Aorta (tissue), 5 donors: ENCODE measurements at regions not wholly inside any gene's neighbourhood (a gene's known extent, or its start where the extent isn't known, plus 50 kb on each side); places are given as distances from the start of the nearest gene placed in this dataset.

Source experiments
- ATAC-seq: fragments of 200-7000 bp; cut with Tn5 transposase; one replicate; pipeline ENCODE4 v1.9.1; 2022; ENCODE audit warnings: moderate library complexity; ENCODE audit not compliant: low FRiP score
- DNase-seq, 2 donors: peaks; one replicate each; pipeline ENCODE4 v3.0.0-alpha.2; 2020
- H3K27ac ChIP-seq, 2 donors: one replicate each; pipeline ENCODE4 v1.5.1; 2013; ENCODE audit warnings: low read length in 2 of 2, mild to moderate bottlenecking in 2 of 2, moderate library complexity in 2 of 2, control low read depth in 1 of 2, inconsistent platforms in 1 of 2, low read depth in 1 of 2
- H3K27me3 ChIP-seq, 2 donors: one replicate each; pipeline ENCODE4 v1.6.1; 2013; ENCODE audit warnings: control low read depth in 1 of 2, low read length in 1 of 2, mild to moderate bottlenecking in 1 of 2, moderate library complexity in 1 of 2; ENCODE audit not compliant: insufficient read depth in 2 of 2, control insufficient read depth in 1 of 2
- H3K36me3 ChIP-seq, 2 donors: one replicate each; pipeline ENCODE4 v1.6.1; 2013; ENCODE audit warnings: control low read depth in 1 of 2, low read length in 1 of 2, mild to moderate bottlenecking in 1 of 2; ENCODE audit not compliant: insufficient read depth in 2 of 2, control insufficient read depth in 1 of 2
- H3K4me1 ChIP-seq, 2 donors: one replicate each; pipeline ENCODE4 v1.6.1; 2013; ENCODE audit warnings: low read length in 2 of 2, control low read depth in 1 of 2, mild to moderate bottlenecking in 1 of 2, moderate library complexity in 1 of 2; ENCODE audit not compliant: insufficient read depth in 2 of 2, control insufficient read depth in 1 of 2
- H3K4me3 ChIP-seq, 2 donors: one replicate each; pipeline ENCODE4 v1.5.1; 2013; ENCODE audit warnings: low read length in 2 of 2, control low read depth in 1 of 2, mild to moderate bottlenecking in 1 of 2
- H3K9me3 ChIP-seq: one replicate; pipeline ENCODE4 v1.6.1; 2013; ENCODE audit warnings: mild to moderate bottlenecking, low read length; ENCODE audit not compliant: control insufficient read depth
- WGBS, 2 donors: extraction: QIAGEN DNeasy Blood & Tissue Kit; methylation state at CpG; one replicate each; pipeline ENCODE4 v1.1.7; 2013; 5-methylcytosine and 5-hydroxymethylcytosine counted together
- intact Hi-C, 2 donors: fragments of 100-400 bp; cut with DNase I; formaldehyde crosslinking; loops; one replicate each; pipeline versions ENCODE4 v1.14.2 to v1.15.0; 2022
- donor health status: healthy with polysubstance abuse.
- donor health status: Bipolar disorder and iron deficiency.
- donor health status: DM: no; HTN: no; CAD: no.
- donor health status: DM: no; HTN: no; CAD: no.
- donor health status: DM: yes; HTN: yes; CAD: no.

DNA sequence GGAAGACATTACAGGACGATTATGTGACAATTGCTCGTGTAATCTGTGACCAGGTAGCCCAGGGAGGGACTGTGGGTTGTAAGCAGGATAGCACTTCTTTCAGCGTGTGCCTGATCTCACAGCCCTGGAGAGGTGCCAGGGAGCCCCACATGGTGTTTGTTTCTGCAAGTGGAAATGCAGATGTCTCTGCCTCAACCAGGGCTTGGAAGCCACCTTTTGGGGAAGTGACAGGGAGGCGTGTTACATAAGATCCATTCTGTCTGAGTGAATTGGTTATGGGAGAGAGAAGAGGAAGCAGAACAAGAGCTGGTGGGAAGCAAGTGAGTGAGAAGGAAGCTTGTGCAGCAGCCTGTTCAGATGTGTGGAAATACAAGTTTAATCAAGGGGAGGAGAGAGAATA is 104.5 kb upstream of the GATB start:
- DNase-seq: peak in 1 of 2 donors; percentile 89
- ATAC-seq: peak; percentile 34
- H3K4me3 ChIP-seq: no peak overlapping the region
- no peaks in the 10 kb centered on the region for H3K36me3 ChIP-seq
- H3K27ac ChIP-seq: no peak overlapping the region
- H3K27me3 ChIP-seq: no peaks in the 10 kb centered on the region
- intact Hi-C loops: no loop called here
- no peaks in the 10 kb centered on the region for H3K4me1 ChIP-seq
- H3K9me3 ChIP-seq: peaks cover 3% of the 10 kb centered on the region
- WGBS, 2 donors: 39 to 40% methylated on average over 4 of the region's 4 CpGs

DNA sequence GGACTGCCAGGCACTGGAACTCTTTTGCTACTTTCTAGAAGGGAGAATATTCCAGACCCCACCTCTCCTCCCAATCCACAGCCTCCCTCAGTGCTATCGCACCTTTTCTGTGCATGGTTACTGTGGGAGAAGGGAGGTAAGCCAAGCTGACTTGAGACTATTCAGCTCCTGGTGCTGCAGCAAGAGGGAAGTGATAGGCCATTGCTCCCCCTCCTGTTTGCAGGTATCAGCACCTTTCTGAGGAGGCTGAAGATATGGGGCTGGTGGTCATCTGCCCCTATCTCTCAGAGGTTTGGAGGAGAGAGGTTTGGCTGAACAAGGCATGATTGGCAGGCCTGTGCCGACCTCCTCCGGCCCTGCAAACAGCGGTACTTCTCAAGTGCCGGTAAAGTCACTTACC is 103.3 kb upstream of the GATB start:
- WGBS, 2 donors: 73 to 87% methylated on average over 5 of the region's 5 CpGs
- H3K4me1 ChIP-seq: no peaks in the 10 kb centered on the region
- peaks cover 3% of the 10 kb centered on the region for H3K9me3 ChIP-seq
- no peak for DNase-seq
- no peak for ATAC-seq
- no peaks in the 10 kb centered on the region for H3K36me3 ChIP-seq
- H3K27me3 ChIP-seq: no peaks in the 10 kb centered on the region
- H3K27ac ChIP-seq: no peak overlapping the region
- intact Hi-C loops: no loop called here
- H3K4me3 ChIP-seq: no peak overlapping the region

DNA sequence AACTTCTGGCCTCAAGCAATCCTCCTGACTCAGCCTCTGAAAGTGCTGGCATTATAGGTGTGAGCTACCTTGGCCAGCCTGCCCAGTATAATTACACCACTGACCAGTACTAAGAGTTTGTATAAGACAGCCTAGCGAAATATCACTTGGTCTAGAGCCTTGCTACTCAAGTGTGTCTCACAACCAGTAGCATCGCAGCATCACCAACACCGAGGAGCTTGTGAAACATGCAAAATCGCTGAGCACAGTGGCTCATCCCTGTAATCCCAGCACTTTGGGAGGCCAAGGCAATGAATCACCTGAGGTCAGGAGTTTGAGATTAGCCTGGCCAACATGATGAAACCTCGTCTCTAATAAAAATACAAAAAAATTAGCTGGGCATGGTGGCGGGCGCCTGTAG is 102.0 kb upstream of the GATB start:
- H3K9me3 ChIP-seq: peaks cover 2% of the 10 kb centered on the region
- no peaks in the 10 kb centered on the region for H3K36me3 ChIP-seq
- no peaks in the 10 kb centered on the region for H3K27me3 ChIP-seq
- intact Hi-C loops: no loop called here
- no peak for ATAC-seq
- H3K4me3 ChIP-seq: no peak overlapping the region
- WGBS, 2 donors: 68 to 82% methylated on average over 7 of the region's 7 CpGs
- DNase-seq: no peak
- H3K4me1 ChIP-seq: no peaks in the 10 kb centered on the region
- no peak overlapping the region for H3K27ac ChIP-seq

- H3K27ac ChIP-seq: no peak overlapping the region
- no peak for ATAC-seq
- 78 to 79% methylated on average over 16 of the region's 16 CpGs for WGBS, 2 donors
These were observed 99.8 kb upstream of the GATB start for GRCh38 chr4:151860561-151861093.

DNA sequence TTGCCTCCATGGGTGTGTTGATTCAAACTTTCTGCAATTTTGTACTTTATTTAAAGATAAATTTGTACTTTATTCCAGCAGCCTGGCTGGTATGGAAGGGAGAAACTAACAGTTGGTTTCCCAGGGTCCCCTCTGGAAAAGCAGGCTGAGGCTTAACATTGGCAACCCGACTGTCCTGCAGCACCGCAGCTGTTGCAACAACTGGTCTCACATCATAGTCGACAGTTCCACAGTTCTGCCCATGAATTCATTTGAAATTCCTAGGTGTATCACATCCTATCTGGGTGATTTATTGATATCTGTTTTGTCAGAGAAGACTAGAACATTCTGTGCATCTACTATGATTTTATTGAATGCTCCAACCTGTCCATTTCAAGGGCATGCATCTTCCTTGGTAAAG is 98.8 kb upstream of the GATB start:
- Histone ChIP-seq H3K4me3 (no peak overlapping the region), H3K27me3 (peaks cover 0 to 1% of the 10 kb centered on the region in 2 donors), H3K4me1 (no peaks in the 10 kb centered on the region), H3K27ac (no peak overlapping the region), H3K9me3 (no peaks in the 10 kb centered on the region), H3K36me3 (no peaks in the 10 kb centered on the region)
- 77 to 84% methylated on average over 3 of the region's 3 CpGs for WGBS, 2 donors
- no peak for DNase-seq
- no peak for ATAC-seq
- intact Hi-C loops: no loop called here

More at GRCh38 chr4:151860561-151861093, 99.8 kb upstream of the GATB start:
- intact Hi-C loops: no loop called here
- H3K4me3 ChIP-seq: no peak overlapping the region
- H3K9me3 ChIP-seq: no peaks in the 10 kb centered on the region
- H3K27me3 ChIP-seq: peaks cover 0 to 1% of the 10 kb centered on the region in 2 donors
- no peaks in the 10 kb centered on the region for H3K4me1 ChIP-seq
- H3K36me3 ChIP-seq: no peaks in the 10 kb centered on the region
- DNase-seq: no peak

DNA sequence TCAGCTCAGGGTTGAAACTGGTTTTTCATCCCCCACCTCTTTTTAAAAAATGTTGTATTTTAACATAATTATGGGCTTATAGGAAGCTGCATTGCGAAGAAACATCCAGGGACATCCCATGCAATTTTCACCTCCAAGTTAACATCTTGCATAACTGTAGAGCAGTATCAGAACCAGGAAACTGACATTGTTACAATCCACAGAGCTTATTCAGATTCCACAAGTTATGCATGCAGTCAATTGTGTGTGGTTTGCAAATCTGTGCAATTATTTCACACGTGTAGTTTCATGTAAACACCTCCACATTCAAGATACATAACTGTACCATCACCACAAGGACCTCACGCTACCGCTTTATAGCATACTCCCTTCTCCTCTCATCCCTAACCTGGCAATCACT is 97.5 kb upstream of the GATB start:
- intact Hi-C loops: no loop called here
- no peaks in the 10 kb centered on the region for H3K36me3 ChIP-seq
- ATAC-seq: no peak
- H3K4me3 ChIP-seq: no peak overlapping the region
- no peaks in the 10 kb centered on the region for H3K9me3 ChIP-seq
- no peak overlapping the region for H3K27ac ChIP-seq
- DNase-seq: no peak
- peaks cover 0 to 1% of the 10 kb centered on the region in 2 donors for H3K27me3 ChIP-seq
- H3K4me1 ChIP-seq: no peaks in the 10 kb centered on the region
- 76 to 79% methylated on average over 4 of the region's 4 CpGs for WGBS, 2 donors

- no peaks in the 10 kb centered on the region for H3K36me3 ChIP-seq
- ATAC-seq (no peak), DNase-seq (no peak)
- H3K4me1 ChIP-seq: no peaks in the 10 kb centered on the region
- H3K27ac ChIP-seq: no peak overlapping the region
- WGBS, 2 donors: 46 to 52% methylated on average over 4 of the region's 4 CpGs
- H3K27me3 ChIP-seq: peaks cover 0 to 1% of the 10 kb centered on the region in 2 donors
- intact Hi-C loops: no loop called here
- H3K9me3 ChIP-seq: no peaks in the 10 kb centered on the region
- no peak overlapping the region for H3K4me3 ChIP-seq
These were observed 96.6 kb upstream of the GATB start for GRCh38 chr4:151857368-151857767.

DNA sequence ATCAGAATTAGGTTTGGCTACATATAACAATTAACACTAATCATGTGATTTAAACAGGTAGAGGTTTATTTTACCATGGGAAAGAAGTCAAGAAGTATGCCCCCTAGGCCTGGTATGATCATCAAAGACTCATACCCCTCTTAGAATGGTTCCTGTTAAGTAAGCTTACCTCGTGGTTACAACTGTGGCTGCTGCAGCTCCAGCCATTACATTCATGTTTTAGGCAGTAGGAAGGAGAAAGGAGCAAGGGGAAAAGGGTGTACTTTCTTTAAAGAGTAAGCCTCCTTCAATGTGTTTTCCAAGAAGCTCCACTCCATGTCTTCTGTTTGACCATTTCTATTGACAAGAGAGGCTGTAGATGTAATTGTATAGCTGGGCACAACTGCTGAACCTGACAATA is 94.9 kb upstream of the GATB start:
- Histone ChIP-seq H3K27me3 (peaks cover 0 to 1% of the 10 kb centered on the region in 2 donors), H3K36me3 (no peaks in the 10 kb centered on the region), H3K9me3 (no peaks in the 10 kb centered on the region), H3K4me1 (no peaks in the 10 kb centered on the region), H3K4me3 (no peak overlapping the region), H3K27ac (no peak overlapping the region)
- WGBS, 2 donors: 79 to 85% methylated on average over 1 of the region's 1 CpG
- ATAC-seq (no peak), DNase-seq (no peak)
- intact Hi-C loops: no loop called here

GRCh38 chr4:151854731-151855130 is 93.9 kb upstream of the GATB start:
- 86 to 92% methylated on average over 1 of the region's 1 CpG for WGBS, 2 donors
- H3K36me3 ChIP-seq: no peaks in the 10 kb centered on the region
- no peaks in the 10 kb centered on the region for H3K9me3 ChIP-seq
- H3K27me3 ChIP-seq: peaks cover 0 to 1% of the 10 kb centered on the region in 2 donors
- no peak for DNase-seq
- no peak overlapping the region for H3K27ac ChIP-seq
- H3K4me3 ChIP-seq: no peak overlapping the region
- no peaks in the 10 kb centered on the region for H3K4me1 ChIP-seq
- ATAC-seq: no peak
- intact Hi-C loops: no loop called here
